ENCODE measurements at regions not wholly inside any gene's neighbourhood (a gene's known extent, or its start where the extent isn't known, plus 50 kb on each side); places are given as distances from the start of the nearest gene placed in this dataset.

GRCh38 chr12:38137287-38137686 lies 179.3 kb upstream of the ALG10B start:
- H3K27me3 ChIP-seq: no peaks in the 10 kb centered on the region
- H3K9me2 ChIP-seq (replicated peaks; ENCODE audit: insufficient read depth): no peaks in the 10 kb centered on the region
- H2AFZ ChIP-seq: no peak overlapping the region
- no peaks in the 10 kb centered on the region for H3K36me3 ChIP-seq (replicated peaks; ENCODE audit: insufficient read depth, low read depth)
- 95% methylated on average over 12 of the region's 12 CpGs for WGBS (ENCODE audit: low lambda C conversion rate, missing lambda C conversion rate)
- no peaks in the 10 kb centered on the region for H3K4me1 ChIP-seq (ENCODE audit: insufficient read depth)
- H3K9me3 ChIP-seq (ENCODE audit: low read depth): no peaks in the 10 kb centered on the region
- no peak overlapping the region for H3K4me3 ChIP-seq
- DNase-seq (ENCODE audit: low spot score): no peak
- H3K79me2 ChIP-seq: no peaks in the 10 kb centered on the region
- no peak overlapping the region for H3K4me2 ChIP-seq
- TF ChIP-seq EZH2phosphoT487 (IDR thresholded peaks at IDR 0.05; ENCODE audit: low read depth, severe bottlenecking, unreplicated experiment) (no peak), EZH2 (IDR thresholded peaks at IDR 0.05; ENCODE audit: borderline replicate concordance) (no peak), CTCF (IDR thresholded peaks at IDR 0.05; ENCODE audit: poor library complexity) (no peak)
- no peaks in the 10 kb centered on the region for H4K20me1 ChIP-seq (ENCODE audit: insufficient read depth, poor library complexity, severe bottlenecking)
- no peak overlapping the region for H3K27ac ChIP-seq

DNA sequence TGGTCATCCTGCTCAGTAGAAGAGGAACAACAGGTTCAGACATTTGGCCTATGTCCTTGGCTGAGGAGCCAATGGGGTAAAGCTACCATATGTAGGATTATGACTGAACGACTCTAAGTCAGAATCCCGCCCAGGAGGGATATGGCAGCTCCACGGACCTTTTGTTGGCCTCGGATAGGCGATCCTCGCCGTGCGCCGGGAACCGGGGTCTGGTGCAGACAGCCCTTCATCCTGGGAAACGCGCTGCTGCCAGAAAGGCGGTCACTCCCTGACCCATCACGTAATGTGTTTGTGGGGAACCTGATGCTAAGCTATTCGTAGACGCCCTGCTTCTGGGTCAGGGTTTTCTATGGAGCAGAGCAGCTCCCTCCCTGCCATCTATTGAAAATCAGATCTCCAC lies 178.9 kb upstream of the ALG10B start:
- H3K4me1 ChIP-seq (ENCODE audit: insufficient read depth): no peaks in the 10 kb centered on the region
- H3K9me3 ChIP-seq (ENCODE audit: low read depth): no peaks in the 10 kb centered on the region
- H3K36me3 ChIP-seq (replicated peaks; ENCODE audit: insufficient read depth, low read depth): no peaks in the 10 kb centered on the region
- H3K79me2 ChIP-seq: no peaks in the 10 kb centered on the region
- no peak overlapping the region for H3K4me2 ChIP-seq
- no peak overlapping the region for H2AFZ ChIP-seq
- no peak overlapping the region for H3K27ac ChIP-seq
- H3K4me3 ChIP-seq: no peak overlapping the region
- H3K27me3 ChIP-seq: no peaks in the 10 kb centered on the region
- no peak for TF ChIP-seq EZH2phosphoT487 (IDR thresholded peaks at IDR 0.05; ENCODE audit: low read depth, severe bottlenecking, unreplicated experiment)
- TF ChIP-seq CTCF (IDR thresholded peaks at IDR 0.05; ENCODE audit: poor library complexity): no peak
- TF ChIP-seq EZH2 (IDR thresholded peaks at IDR 0.05; ENCODE audit: borderline replicate concordance): no peak
- no peak for DNase-seq (ENCODE audit: low spot score)
- no peaks in the 10 kb centered on the region for H4K20me1 ChIP-seq (ENCODE audit: insufficient read depth, poor library complexity, severe bottlenecking)
- no peaks in the 10 kb centered on the region for H3K9me2 ChIP-seq (replicated peaks; ENCODE audit: insufficient read depth)
- 85% methylated on average over 16 of the region's 16 CpGs for WGBS (ENCODE audit: low lambda C conversion rate, missing lambda C conversion rate)

DNA sequence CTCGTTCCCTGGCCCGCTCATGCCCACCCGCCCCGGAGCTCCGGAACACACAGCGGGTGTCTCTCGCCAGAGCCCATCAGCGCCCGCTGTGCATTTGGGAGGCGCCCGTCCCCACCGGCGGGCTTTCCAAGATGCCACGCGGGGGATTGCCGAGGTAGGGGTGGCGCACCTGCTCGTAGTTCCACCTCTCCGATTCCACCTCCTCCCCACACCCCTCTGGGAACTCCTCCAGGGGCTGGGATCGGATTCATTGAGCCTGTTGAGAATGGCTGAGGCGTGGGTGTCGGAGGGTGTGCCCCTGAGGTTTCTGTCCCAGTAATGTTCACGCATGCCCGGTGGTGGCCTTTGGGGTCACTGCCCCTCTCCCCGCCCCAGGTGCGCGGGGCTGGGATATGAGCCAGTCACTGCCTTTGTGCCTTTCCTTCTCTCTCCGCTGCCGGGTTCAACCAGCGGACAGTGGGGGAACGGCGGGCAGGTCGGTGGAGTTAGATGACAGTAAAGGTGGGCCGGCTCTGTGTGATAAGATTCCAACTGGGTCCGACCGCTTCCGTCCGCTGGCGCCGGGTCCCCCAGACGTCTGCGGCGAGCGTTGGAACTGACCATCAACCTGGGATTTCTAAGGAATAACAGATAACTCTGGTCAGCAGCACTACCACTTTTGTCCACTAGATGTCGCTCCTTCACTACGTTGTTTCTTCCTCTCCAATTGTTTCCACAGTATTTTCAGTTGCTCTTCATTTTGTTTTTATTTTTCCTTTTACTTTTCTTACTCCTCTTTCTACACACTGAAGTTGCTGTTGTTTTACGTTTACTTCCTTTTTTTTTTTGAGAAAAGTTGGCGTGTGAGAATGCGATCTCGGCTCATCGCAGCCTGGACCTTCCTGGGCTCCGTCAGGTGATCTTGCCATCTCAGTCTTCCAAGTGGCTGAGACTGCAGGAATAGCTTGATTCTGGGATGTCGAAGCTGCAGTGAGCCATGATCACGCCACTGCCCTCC lies 178.1 kb upstream of the ALG10B start:
- no peaks in the 10 kb centered on the region for H3K36me3 ChIP-seq (replicated peaks; ENCODE audit: insufficient read depth, low read depth)
- no peaks in the 10 kb centered on the region for H3K9me3 ChIP-seq (ENCODE audit: low read depth)
- no peaks in the 10 kb centered on the region for H4K20me1 ChIP-seq (ENCODE audit: insufficient read depth, poor library complexity, severe bottlenecking)
- no peak overlapping the region for H3K4me3 ChIP-seq
- no peaks in the 10 kb centered on the region for H3K79me2 ChIP-seq
- no peaks in the 10 kb centered on the region for H3K4me1 ChIP-seq (ENCODE audit: insufficient read depth)
- H3K4me2 ChIP-seq: peak overlapping the region; percentile 56
- no peak overlapping the region for H3K27ac ChIP-seq
- H3K9me2 ChIP-seq (replicated peaks; ENCODE audit: insufficient read depth): no peaks in the 10 kb centered on the region
- WGBS (ENCODE audit: low lambda C conversion rate, missing lambda C conversion rate): 57% methylated on average over 54 of the region's 54 CpGs
- no peak for TF ChIP-seq EZH2 (IDR thresholded peaks at IDR 0.05; ENCODE audit: borderline replicate concordance)
- TF ChIP-seq CTCF (IDR thresholded peaks at IDR 0.05; ENCODE audit: poor library complexity): peak; percentile 87
- peak; percentile 73 for DNase-seq (ENCODE audit: low spot score)
- peak overlapping the region; percentile 60 for H2AFZ ChIP-seq
- H3K27me3 ChIP-seq: no peaks in the 10 kb centered on the region
